GM19023 (cell line): ENCODE measurements at regions not wholly inside any gene's neighbourhood (a gene's known extent, or its start where the extent isn't known, plus 50 kb on each side); places are given as distances from the start of the nearest gene placed in this dataset.

Experiments
- ATAC-seq: cut with Tn5 transposase; IDR thresholded peaks from one replicate; pipeline ENCODE4 v1.9.1; 2021; ENCODE audit warnings: mild to moderate bottlenecking, moderate library complexity; ENCODE audit not compliant: unreplicated experiment

- no peak for ATAC-seq
These were observed 562.3 kb downstream of the PDCD6IP start for GRCh38 chr3:34360713-34361112.

- peak; percentile 93 for ATAC-seq
These were observed 563.5 kb downstream of the PDCD6IP start for GRCh38 chr3:34361921-34362320.

- no peak for ATAC-seq
These were observed 564.5 kb downstream of the PDCD6IP start for GRCh38 chr3:34362910-34363309.

GRCh38 chr3:34363881-34364280 is 565.5 kb downstream of the PDCD6IP start:
- ATAC-seq: no peak

- ATAC-seq: no peak
These were observed 565.9 kb downstream of the PDCD6IP start for GRCh38 chr3:34364335-34364734.

- ATAC-seq: no peak
These were observed 566.8 kb downstream of the PDCD6IP start for GRCh38 chr3:34365231-34365630.

GRCh38 chr3:34365771-34366170 is 567.3 kb downstream of the PDCD6IP start:
- no peak for ATAC-seq

- ATAC-seq: no peak
These were observed 569.1 kb downstream of the PDCD6IP start for GRCh38 chr3:34367521-34367920.

GRCh38 chr3:34374521-34374920 is 576.1 kb downstream of the PDCD6IP start:
- no peak for ATAC-seq

GRCh38 chr3:34376691-34377090 is 578.3 kb downstream of the PDCD6IP start:
- no peak for ATAC-seq

- ATAC-seq: no peak
These were observed 579.5 kb downstream of the PDCD6IP start for GRCh38 chr3:34377961-34378360.

GRCh38 chr3:34381243-34381642 is 582.8 kb downstream of the PDCD6IP start:
- ATAC-seq: no peak

- ATAC-seq: no peak
These were observed 584.4 kb downstream of the PDCD6IP start for GRCh38 chr3:34382859-34383258.

- no peak for ATAC-seq
These were observed 587.9 kb downstream of the PDCD6IP start for GRCh38 chr3:34386309-34386708.

- no peak for ATAC-seq
These were observed 589.6 kb downstream of the PDCD6IP start for GRCh38 chr3:34387826-34388564.

- ATAC-seq: no peak
These were observed 590.4 kb downstream of the PDCD6IP start for GRCh38 chr3:34388830-34389229.

GRCh38 chr3:34394978-34395748 is 596.7 kb downstream of the PDCD6IP start:
- ATAC-seq: no peak

GRCh38 chr3:34396288-34396687 is 597.9 kb downstream of the PDCD6IP start:
- ATAC-seq: no peak

GRCh38 chr3:34396956-34397355 is 598.5 kb downstream of the PDCD6IP start:
- no peak for ATAC-seq

GRCh38 chr3:34399401-34399800 is 601.0 kb downstream of the PDCD6IP start:
- ATAC-seq: no peak

- no peak for ATAC-seq
These were observed 606.7 kb downstream of the PDCD6IP start for GRCh38 chr3:34405159-34405558.

- no peak for ATAC-seq
These were observed 608.9 kb downstream of the PDCD6IP start for GRCh38 chr3:34407281-34407680.
